HG03097 (cell line): ENCODE measurements at regions not wholly inside any gene's neighbourhood (a gene's known extent, or its start where the extent isn't known, plus 50 kb on each side); places are given as distances from the start of the nearest gene placed in this dataset.

Experiments
- ATAC-seq: cut with Tn5 transposase; IDR thresholded peaks from one replicate; pipeline ENCODE4 v1.9.1; 2021; ENCODE audit not compliant: unreplicated experiment, low FRiP score

DNA sequence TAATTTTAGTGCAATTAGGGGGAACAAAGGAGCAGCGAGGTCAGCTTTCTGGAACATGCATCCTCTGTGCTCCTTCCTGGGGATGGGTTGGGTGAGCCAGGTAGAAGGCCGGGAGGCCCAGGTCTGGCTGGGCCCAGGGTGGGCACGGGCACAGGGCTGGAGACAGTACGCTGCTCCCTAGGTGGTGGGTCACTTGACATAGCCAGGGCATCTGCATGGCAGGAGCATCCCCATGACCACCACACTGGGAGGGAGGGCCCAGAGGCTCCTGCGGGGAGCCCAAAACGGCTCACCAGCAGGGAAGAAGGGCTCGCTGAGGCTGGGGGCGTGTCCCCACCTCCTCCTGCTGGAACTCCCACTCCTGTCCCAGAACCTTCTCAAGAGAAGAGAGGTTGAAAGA, 216.8 kb downstream of the NXNL2 start:
- ATAC-seq, result no peak

DNA sequence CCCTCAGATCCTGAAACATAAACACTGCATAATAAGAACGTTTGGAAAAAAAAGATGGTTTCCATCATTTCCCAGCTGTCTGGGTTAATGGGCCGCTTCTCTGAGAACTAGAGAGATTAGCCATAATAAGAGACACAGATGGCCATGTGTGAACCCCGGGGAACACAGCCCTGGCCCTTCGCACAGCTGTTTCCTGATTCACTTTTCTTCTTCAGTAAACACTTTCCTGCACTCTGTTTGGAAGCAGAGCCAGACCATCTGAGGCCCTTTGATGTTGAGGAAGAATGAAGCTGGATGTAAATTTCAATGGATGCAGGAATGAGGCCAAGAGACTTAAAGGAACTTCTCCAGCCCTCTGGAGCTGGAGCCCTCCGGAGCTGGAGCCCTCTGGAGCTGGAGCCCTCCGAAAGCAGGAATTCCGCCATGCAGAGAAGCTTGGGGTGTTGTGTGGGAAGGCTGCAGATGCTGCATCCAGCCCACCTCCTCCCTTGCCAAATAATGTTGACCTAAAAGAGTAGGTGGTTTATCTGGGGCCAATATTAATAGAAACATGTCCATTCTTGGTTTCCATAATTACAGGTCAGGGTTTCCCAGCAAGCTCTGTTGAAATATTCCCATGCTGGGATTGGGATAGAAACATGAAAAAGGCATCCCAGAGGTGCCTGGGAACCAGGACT, 218.9 kb downstream of the NXNL2 start:
- no peak for ATAC-seq

DNA sequence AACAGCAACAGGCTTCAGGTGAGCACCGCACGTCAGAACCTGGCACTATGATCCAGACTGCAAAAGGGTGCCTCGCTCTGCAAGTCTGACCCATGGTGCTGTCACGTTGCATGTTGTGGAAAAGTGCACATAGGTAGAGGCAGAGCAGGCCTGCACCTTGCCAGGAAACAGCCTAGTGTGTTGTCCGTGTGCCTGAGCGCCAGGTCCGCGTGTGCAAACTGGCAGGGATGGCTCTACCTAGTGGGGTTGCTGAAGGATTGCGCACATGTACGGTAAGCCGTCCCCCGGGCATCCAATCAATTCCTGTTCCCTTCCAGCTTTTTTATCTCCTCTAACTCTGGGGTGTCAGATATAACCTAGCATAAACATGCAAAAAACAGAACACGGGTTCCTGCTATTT, 219.5 kb downstream of the NXNL2 start:
- no peak for ATAC-seq

DNA sequence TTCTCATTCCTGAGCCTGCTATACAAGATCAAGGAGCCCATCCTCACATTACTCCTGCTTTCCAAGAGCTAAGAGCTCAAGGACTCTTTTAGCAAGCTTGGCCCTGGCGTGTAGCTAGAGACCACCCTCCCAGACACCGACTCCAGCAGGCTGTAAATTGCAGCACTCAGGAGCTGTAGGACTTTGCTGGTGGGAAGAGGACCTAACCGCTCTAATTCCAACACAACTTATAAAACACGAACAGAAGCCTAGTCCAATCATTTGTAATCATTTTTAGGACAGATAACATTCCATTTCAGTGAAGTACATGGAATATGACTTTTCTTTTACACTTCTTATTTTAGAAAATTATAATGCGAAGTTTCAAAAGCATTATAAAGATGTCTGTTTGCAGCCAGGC, 219.9 kb downstream of the NXNL2 start:
- no peak for ATAC-seq

DNA sequence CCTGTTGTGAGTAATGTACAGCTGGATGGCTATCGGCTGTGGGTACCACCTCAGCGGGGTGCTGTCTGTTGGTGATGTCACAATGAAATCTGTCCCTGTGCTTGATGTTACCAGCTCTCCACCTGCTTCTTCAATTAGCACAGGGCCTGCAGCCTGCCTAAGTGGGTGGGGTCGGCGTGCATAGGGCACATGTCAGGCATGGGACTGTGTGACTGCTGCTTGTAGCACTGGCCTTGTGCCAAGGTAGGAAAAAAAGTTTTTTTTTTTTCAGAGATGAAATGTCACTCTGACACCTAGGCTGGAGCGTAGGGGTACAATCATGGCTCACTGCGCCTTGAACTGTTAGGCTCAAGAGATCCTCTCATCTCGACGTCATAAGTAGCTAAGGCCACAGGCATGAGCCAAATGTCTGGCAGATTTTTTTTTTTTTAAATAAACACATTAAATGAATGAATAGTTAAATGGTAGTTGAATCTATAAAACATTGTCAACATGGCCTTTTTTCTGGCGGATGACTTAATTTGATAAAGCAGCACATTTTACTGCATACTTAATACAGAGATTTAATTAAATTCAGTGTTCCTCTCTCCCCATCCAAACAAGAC, 222.5 kb downstream of the NXNL2 start:
- ATAC-seq, result no peak

DNA sequence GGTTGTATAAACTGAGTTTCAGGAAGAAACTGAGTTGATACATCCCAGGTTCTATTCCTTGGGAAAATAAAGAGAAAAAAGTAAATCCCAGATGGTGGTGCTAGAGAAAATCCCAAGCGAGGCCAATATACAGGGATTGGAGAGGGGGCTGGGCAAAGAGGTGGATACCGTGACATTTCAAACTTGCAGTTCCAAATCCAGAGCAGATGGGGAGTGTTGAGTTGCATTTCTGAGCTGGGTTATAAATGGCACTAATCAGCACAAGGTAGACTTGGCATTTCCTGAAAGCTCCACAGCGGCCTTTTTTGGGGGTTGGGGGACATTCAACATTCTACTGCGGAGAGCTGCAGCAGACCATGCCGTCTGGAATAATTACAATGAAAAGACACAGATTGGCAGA, 224.4 kb downstream of the NXNL2 start:
- no peak for ATAC-seq

DNA sequence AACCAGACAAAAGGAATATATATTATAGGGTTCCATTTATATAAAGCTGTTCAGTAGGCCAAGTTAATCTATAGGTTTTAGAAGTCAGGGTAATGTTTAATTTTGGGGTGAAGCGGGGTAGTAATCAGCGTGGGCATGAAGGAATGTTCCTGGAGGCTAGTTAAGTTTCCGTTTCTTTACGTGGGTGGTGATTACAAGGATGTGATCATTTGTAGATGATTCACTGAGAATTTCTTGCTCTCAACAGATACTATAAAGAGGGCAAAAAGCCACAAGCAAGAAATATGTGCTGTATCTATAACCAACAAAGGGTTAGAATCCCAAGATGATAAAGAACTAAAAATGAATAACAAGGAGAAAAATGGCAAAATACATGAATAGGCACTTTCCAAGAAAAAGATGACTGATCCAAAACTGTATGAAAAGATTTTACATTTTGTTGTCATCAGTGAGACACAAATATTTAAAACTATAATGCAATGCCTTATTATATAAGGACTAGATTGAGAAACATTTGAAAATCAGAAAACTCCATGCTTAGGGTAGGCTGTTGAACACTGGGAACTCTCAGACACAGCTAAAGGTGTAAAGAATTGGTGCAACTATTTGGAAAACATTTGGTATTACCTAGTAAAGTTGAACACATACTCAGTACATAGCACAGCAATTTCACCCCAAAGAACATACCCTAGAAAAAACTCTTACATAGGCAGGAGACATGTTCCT, 224.3 kb upstream of the S1PR3 start:
- ATAC-seq, result no peak

DNA sequence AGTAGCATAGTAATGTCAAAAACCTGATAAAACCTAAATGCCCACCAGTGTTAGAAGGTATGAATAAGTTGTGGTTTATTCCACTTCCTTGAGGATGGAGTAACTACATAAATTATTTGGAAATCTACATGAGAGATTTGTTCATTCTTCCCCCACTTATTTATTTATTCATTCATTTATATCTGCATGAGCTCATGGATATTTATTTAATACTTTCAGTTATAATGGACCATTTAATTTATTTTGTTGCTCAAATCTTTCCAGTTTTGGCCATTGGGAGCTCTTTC, 223.8 kb upstream of the S1PR3 start:
- ATAC-seq, result no peak

DNA sequence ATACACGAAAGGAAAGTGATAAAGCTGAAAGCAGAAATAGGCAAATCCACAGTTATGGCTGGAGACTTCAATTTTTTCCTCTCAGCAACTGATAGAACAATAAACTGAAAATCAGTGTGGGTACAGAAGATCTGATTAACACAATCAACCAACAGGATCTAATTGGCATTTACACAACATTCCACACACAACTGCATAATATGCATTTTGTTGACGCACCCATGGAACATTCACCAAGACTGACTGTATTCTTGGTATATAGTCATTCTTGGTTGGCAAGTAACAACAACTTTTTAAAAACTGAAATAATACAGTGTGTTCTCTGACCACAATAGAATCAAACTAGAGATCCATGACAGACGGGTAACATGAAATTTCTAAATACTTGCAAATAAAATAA, 218.7 kb upstream of the S1PR3 start:
- ATAC-seq, result no peak

DNA sequence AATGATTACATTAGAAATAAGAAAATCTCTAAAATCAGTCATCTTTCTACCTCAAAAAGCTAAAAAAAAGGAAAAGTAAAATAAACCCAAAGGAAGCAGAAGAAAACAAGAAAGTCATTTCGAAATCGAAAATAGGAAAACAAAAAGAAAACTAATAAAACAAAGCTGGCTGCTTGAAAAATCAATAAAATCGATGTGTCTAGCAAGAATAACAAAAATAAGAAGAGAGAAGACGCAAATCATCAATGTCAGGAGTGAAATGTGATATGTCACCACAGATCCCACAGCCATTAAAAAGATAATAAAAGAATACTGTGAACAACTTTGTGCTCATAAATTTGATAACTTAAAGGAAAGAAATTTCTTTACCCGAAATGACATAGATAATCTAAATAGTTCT, 218.1 kb upstream of the S1PR3 start:
- no peak for ATAC-seq

DNA sequence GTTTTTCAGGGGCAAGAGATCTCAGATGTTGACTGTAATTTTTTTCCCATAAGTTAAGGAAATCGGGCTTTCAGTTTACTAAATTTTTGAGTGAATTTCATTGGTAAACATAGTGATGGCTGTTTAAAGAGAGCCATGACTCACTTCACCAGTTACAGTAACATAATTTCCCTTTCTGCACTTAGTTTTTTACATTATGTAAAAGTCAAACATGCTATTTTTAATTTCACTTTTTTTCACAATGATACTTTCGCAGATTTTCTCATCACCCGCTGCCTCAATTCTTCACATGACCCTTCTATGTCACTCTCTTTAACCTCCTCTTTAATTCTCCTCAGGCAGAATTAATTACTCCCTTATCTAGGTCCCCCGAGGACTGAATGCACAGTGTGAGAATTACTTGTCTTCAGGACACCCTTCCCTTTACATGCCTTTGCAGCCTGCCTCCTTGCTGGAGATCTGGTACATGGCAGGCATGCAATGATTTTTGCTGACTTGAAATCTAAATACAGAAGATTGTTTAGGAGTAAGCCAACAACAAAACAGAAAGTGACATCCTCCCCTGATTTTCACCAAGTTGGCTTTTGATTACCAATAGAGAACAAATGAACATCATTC, 217.5 kb upstream of the S1PR3 start:
- ATAC-seq, result no peak

DNA sequence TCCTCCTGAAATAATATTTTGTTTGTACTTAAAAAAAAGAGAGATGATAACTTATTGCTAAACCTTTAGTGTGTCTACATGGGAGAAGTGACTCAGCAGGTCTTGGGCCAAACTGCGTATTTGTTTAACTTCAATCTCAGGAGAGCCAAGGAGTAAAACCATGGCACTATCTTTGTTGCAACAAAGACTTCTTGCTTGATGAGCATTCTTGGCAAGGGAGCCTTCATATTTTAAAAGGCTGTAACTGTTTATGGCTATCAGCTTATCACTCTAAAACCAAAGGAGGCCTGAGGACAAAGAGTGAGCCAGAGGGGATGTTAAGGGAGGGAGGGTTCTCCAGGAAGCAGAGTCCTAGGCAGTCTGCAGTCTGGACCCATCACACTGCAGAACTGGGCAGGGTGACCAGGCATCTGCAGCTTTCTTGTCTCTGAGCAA, 216.2 kb upstream of the S1PR3 start:
- no peak for ATAC-seq

DNA sequence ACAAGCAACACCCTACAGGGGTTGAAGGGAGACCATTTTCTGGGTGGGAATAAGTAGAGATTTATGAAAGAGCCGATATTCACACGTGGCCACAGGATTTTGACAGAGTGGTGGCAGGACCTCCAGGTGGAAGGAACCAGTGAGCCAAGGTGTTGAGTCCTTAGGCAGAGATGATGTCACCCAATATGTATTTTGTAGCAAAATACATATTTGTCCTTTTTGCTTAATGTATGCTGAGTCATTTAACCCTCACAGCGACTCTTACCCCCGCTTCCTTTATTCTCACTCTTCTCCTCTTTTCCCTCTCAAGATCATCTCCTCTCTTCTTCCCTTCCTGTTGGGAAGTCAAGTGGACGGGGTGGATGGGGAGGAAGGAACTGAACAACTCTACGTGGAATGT, 215.7 kb upstream of the S1PR3 start:
- no peak for ATAC-seq

DNA sequence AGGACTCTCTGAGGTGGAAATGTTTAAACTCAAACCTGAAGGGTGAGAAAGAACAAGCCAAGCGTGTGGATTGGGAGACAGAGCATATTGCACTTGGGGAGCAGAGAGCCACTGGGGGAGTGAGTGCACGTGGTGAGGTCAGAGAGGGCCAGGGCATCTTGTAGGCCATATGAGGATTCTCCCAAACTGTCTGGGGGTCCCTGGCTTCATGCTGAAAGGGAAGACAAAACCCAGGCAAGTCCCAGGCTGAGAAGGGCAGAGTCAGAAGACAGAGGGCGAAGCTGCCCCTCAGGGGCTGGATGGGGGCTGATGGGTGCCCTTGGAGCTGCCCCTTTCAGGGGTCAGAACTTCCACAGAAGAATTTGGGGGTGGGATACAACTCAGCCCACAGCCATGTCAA, 215.3 kb upstream of the S1PR3 start:
- ATAC-seq, result no peak

DNA sequence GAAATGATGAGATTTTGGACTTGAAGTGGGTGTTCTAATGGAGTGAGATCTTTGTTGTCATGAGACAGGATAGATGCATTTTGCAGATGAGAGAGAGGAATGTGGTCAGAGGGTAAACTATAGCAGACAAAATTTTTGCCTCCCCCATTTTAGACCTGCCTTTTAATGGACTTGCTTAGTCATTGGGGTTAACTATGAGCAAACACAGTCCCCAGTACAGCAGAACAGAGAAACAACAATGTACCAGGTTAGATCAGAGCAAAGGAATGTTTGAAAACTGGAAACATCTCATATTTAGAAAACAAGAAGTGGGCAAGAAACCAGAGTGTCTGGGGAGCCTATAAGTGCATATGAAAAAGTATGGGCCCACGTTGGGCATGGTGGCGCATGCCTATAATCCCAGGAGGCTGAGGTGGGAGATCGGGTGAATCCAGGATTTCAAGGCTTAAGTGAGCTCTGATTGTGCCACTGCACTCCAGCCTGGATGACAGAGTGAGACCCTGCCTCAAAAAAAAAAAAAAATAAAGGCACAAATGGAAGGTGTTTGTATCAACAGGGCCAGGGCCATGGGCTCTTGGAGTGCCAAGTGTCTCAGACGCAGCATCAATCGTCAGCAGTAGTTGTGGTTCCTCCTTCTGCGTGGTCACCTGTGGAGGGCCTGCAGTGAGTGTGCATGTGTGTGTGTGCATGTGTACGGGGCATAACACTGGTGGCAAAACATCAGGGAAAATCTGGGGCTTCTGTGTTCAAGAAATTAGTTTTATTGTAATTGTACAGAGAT, 214.4 kb upstream of the S1PR3 start:
- no peak for ATAC-seq

DNA sequence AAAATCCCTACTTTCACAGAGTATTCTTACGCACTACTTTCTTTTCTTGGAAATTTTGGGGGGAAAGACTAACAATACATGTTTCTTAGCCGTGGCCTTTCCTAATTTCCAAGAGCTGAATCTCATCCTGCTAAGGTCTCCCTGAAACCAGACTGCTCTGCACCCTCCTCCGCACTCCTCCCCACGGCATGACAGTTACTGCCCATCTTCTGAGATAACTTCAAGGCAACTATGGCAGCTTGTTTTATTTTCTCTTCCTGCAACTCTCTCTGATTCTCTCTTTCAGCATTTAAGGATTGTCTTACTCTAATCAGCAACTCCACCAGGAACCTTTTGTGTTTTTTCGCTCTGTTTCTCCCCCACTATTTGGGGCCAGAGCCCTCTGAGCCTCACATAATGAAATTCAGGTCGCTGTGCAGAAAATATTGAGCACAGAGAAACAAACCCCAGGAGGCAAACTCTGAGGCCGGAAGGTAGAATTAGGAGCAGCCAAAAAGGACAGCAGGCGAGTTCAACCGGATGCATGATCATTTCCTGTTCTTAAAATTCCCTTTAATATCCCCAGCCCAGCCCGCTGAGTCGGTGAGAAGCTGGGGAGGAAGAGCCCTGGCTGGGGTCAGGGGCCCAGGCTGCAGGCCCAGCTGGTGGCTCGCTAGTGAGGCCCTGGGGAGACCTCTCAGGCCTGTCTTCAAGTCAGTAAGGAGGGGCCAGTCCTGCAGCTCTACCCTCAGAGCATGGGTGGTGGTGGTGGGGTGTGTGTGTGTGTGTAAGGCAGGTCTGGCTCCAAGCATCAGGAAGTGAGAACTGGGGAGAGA, 213.6 kb upstream of the S1PR3 start:
- ATAC-seq, result no peak

DNA sequence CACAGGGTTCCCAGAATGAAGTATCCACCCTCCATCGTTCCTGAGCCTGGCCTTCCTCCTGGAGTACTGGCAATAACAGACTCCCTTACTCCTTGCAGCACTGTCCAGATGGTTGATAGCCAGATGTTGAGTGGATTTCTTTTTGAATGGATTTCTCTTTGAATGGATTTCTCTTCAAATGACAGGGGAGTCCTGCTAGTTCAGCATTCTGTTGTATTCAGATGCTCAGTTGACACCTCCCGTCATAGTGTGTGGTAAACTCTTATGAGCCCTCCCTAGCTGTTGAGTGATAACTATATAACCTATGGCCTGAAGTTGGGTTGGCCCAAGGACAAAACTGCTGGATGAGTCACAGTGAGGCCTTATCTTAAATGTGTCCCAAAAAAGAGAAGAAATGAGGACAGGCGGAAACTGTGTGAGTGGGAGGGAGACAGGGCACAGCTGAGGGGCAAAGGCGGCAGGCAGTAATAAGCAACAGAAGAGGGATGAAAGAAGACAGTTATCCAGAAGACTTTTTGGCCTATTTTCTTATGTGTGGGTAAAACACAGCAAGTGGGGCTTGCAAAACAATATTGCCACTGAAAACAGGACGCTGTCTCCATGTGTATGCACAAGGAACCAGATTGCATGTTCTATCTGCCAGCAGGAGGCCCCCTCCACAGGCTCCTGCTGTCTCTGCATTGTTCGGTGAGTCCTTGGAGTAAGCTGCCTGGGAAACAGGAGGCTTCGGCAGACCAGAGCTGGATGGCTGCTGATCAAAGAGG, 209.5 kb upstream of the S1PR3 start:
- ATAC-seq, result no peak

DNA sequence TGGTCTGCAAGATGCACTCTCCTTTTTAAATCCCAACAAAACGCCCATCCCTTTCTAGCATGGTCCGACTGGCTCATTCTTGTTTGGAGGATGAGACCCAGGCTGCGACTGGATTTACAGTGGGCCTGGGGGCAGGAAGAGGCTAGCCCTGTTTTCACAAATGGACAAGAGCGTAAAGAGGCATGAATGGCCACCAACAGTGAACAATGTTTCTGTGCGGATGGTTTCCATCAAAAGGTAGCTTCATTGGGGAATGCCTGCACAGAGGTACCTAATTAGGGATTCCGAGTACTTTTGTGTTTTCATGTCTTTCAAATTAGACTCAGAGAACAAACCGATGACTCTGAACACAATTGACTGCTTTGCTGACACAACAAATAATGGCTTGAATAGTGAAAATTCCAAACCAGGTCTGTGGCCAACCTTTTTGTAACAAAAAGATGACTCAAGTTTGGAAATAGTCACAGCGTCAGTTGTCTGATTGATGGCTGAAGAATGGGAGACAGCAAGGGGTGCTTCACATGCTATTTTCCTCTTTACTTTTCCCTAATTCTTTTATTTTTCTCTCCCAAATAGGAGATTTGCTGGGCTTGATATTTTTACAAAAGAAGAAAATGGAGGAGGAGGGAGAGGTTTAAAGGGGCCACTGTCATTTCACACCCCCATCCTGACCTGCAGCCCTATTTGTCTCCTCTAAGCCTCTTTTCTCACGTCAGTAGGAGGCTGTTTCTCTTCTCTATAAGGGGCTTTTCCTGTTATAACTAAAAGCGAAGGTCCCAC, 208.1 kb upstream of the S1PR3 start:
- ATAC-seq, result no peak

DNA sequence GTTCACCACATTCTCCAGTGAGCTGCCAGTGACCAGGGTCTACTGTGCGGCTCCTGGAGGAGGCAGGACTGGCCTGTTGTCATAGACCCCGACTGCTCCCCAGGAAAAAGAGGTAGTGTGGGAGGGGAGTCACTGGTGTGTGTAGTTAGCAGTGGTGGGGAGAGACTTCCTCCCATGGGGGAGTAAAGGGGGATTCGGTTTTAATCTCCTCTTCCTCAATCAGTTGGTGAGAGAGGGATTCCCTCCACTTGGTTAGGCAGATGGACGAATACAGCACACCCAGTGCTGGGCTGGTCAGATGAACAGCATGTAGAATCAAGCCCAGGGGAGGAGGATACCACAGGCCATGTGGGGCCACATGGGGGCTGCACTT, 207.6 kb upstream of the S1PR3 start:
- ATAC-seq, result no peak
